ENCODE measurements at regions not wholly inside any gene's neighbourhood (a gene's known extent, or its start where the extent isn't known, plus 50 kb on each side); places are given as distances from the start of the nearest gene placed in this dataset.

- no peak for TF ChIP-seq CTCF (IDR thresholded peaks at IDR 0.05)
- no peak for TF ChIP-seq EZH2phosphoT487 (IDR thresholded peaks at IDR 0.05)
Measured at GRCh38 chr6:1039191-1039590, 272.7 kb upstream of the FOXQ1 start.
